ENCODE measurements at regions not wholly inside any gene's neighbourhood (a gene's known extent, or its start where the extent isn't known, plus 50 kb on each side); places are given as distances from the start of the nearest gene placed in this dataset.

DNA sequence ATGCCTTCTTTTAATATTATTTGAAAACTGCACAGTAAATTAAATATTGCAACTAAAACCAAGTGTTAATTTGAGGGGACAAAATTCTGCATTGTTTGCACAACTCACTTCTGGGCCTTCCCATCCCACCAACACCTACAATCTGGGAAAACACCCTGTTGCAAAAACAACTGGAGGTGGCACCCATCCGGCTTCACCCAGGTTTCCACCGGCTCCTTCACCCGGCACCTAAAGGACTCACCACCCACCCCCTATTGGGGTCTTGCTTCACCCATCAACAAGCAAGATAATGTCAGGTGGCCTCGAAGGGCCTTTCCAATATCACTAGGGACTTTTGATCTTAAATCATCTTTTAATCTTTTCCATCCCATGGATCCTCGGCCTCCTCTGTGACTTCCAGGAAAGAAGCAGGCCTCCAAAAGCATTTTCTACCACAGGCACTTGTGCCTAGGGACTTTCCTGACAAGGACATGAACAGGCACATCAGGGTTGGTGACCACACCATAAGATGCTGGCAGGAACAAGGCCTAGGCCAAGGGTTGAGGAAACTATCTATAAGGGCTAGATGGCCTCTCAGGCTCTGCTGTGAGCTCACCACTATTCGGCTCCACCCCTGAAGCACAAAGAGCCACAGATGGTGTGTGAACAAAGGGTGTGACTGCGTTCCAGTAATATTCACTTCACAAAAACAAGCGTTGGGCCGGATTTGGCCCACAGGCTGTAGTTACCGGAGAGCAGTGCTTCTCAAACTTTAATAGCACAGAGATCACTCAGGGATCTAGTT, 205.1 kb downstream of the AUH start:
- DNase-seq: no peak

GRCh38 chr9:91157883-91158282, 203.8 kb downstream of the AUH start:
- no peak for DNase-seq

- DNase-seq: no peak
Measured at GRCh38 chr9:91158286-91158685, 203.4 kb downstream of the AUH start.

- no peak for DNase-seq
Measured at GRCh38 chr9:91158946-91159345, 202.8 kb downstream of the AUH start.

DNA sequence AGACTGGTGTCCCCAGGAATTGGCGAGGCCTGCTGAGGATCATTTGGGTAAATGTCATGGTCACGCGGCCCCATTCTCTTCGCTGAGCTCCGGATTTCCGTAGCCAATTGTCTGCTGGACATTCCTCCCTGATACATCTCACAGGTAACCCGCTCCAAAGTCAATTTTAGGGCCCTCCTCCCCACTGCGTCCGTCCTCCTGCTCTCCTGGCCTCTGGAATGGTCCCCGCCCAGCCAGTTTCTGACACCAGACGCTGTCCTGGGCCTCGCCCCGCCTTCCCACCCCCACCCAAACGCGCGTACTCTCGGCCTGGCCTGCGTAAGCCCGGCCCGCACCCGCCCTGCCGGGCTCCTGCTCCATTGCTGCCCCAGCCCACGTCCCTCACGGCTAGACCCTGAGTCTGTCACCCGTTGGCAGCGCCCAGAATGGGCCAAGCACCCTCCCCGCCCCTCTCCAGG, 202.0 kb downstream of the AUH start:
- DNase-seq: peak; percentile 21 to 26

GRCh38 chr9:91160181-91160580, 201.5 kb downstream of the AUH start:
- no peak for DNase-seq

GRCh38 chr9:91160599-91161464, 200.9 kb downstream of the AUH start:
- DNase-seq: no peak

DNA sequence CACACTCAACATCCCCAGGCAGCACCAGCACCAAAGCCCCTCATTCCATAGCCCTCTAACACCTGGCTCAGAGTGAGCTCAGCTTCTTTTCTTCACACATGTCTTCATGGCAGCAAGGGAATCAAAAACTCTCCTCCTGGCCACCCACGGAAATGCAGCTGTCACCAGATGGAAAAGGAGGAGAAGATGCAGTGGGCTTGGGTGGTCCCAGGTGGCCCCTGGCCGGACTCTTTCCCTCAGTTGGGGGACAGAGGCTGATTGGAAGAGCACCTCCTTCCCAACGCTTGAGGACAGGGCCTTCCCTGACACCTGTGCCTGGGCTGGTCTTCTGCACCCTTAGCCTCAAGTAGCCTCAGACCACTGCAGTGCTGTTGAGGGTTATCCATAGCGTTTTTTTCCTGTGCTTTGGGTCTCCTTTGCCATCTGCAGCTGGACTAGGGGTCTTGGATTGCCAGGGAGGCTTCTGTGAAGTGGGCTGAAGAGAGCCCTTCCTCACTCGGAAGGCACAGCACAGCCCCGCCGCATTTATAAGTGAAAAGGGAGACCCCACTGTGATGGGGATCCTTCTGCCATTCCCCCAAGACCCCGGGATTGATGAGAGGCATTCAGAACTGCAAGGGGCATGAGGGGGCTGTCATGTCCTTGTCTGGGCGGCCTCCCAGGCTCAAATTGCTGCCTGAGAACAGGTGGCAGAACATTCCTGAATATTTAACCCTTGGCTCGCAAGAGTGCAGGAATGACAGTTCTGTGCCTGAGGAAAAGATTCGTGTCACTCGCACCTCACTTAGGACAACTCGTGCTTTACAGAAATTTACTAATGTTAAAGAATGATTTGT, 200.0 kb downstream of the AUH start:
- DNase-seq: no peak

- DNase-seq: no peak
Measured at GRCh38 chr9:91162311-91162710, 199.4 kb downstream of the AUH start.

- no peak for DNase-seq
Measured at GRCh38 chr9:91162784-91163443, 198.8 kb downstream of the AUH start.

- DNase-seq: no peak
Measured at GRCh38 chr9:91163444-91163772, 198.3 kb downstream of the AUH start.

DNA sequence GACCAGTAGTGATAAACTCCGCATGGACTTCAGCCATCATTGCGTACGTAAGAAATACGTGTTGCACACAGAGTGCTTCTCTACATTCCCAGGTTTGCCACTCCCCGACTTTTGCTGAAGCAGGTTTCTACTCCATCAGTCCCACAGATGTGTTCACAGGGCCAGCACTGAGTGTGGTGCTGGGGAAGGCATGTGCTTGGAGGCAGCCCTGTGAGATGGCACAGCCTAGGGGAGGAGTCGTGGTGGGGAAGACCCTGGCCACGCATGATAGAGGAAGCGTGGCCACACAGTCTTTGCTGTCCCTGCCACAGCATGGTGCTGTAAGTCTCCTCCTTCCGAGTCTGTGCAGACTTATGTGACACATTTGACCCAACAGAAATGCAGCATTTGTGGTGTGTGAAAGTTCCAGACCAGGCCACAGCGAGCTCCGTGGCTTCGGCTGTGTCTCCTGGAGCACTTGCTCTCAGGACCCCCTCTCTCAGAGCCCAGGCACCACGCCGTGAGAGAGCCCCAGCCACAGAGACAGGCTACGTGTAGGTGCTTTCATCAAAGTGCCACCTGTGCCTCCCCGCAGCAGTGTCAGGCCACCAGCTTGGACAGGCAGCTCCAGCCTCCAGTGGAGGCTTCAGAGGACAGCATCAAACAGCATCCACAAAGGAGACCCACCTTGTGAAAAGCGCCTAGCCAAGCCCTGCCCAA, 197.8 kb downstream of the AUH start:
- DNase-seq: no peak

Data from right lung (tissue), 2 donors.